ENCODE measurements at regions not wholly inside any gene's neighbourhood (a gene's known extent, or its start where the extent isn't known, plus 50 kb on each side); places are given as distances from the start of the nearest gene placed in this dataset.

GRCh38 chrX:75582511-75582910, 59.7 kb upstream of the ZDHHC15 start:
- Histone ChIP-seq H3K9ac (ENCODE audit: low read depth, low read length) (no peak overlapping the region), H3K23ac (ENCODE audit: low read depth, low read length) (no peak overlapping the region), H3K9me1 (ENCODE audit: insufficient read depth, low read length) (no peaks in the 10 kb centered on the region), H3K4ac (ENCODE audit: low read depth, low read length) (no peak overlapping the region), H3K4me2 (ENCODE audit: low read depth, low read length) (no peak overlapping the region), H3K36me3 (ENCODE audit: control insufficient read depth, insufficient read depth, low read length) (no peaks in the 10 kb centered on the region), H4K91ac (ENCODE audit: insufficient read depth, low read depth, low read length) (no peak overlapping the region), H2AFZ (replicated peaks; ENCODE audit: low read length, poor library complexity) (no peak overlapping the region), H4K5ac (ENCODE audit: low read depth, low read length) (no peak overlapping the region), H3K9me3 (ENCODE audit: control insufficient read depth, insufficient read depth, low read length) (0 out of 2 replicates have a peak, but pooled peaks cover 3% of the 10 kb centered on the region), H4K8ac (ENCODE audit: low read depth in 2 of 2, low read length in 2 of 2) (no peak overlapping the region), H2AK9ac (replicated peaks; ENCODE audit: low read depth, low read length, poor library complexity) (no peak overlapping the region), H4K20me1 (ENCODE audit: insufficient read depth, low read length) (no peaks in the 10 kb centered on the region), H3K27ac (ENCODE audit: insufficient read depth, low read length) (no peak overlapping the region), H3K14ac (replicated peaks; ENCODE audit: low read depth, low read length) (no peak overlapping the region), H2BK120ac (ENCODE audit: low read depth, low read length) (no peak overlapping the region), H2AK5ac (ENCODE audit: low read depth, low read length) (no peak overlapping the region), H3K18ac (ENCODE audit: low read depth, low read length) (no peak overlapping the region), H3K4me3 (ENCODE audit: insufficient read depth, low read depth, low read length) (no peak overlapping the region), H2BK5ac (ENCODE audit: low read depth, low read length, poor library complexity, severe bottlenecking) (no peak overlapping the region), H3K27me3 (ENCODE audit: control insufficient read depth, insufficient read depth, low read length) (no peaks in the 10 kb centered on the region), H3K79me1 (ENCODE audit: low read depth in 1 of 2, low read length in 2 of 2) (no peaks in the 10 kb centered on the region), H2BK15ac (ENCODE audit: low read depth, low read length) (no peak overlapping the region), H2BK20ac (ENCODE audit: low read depth, low read length) (no peak overlapping the region), H3K56ac (ENCODE audit: extremely low read depth, insufficient read depth, low read length) (no peak overlapping the region), H3K4me1 (ENCODE audit: control insufficient read depth, insufficient read depth, low read length) (no peaks in the 10 kb centered on the region)
- dilution Hi-C loops (cut with HindIII; ENCODE audit: low sequenced_read_pairs, unreplicated experiment) (no loop called here), intact Hi-C loops (cut with micrococcal nuclease) (no loop called here), in situ Hi-C loops (cut with MboI; ENCODE audit: low sequenced_read_pairs) (no loop called here)
- no CpG with 5 or more reads among the region's 13 CpGs for WGBS, 2 experiments (ENCODE audit: extremely low coverage in 2 of 2, insufficient read length in 1 of 2)
- ATAC-seq (ENCODE audit: low read depth) (no peak), DNase-seq (no peak)
- BruUV-seq (replicated peaks): no TSS peak
- ChIA-PET CTCF (no interaction called here), POLR2A (ENCODE audit: unreplicated experiment) (no interaction called here)
- TF ChIP-seq ELK1 (IDR thresholded peaks at IDR 0.05; ENCODE audit: borderline replicate concordance, low read depth, low read length) (no peak), CEBPB (IDR thresholded peaks at IDR 0.05; ENCODE audit: low read depth, low read length) (no peak), CHD1 (IDR thresholded peaks at IDR 0.05; ENCODE audit: low read depth, low read length) (no peak), RFX5 (IDR thresholded peaks at IDR 0.05; ENCODE audit: low read depth, low read length) (no peak), USF2 (IDR thresholded peaks at IDR 0.05; ENCODE audit: low read depth, low read length) (no peak), RAD21 (IDR thresholded peaks at IDR 0.05; ENCODE audit: low read length) (no peak)
